ENCODE measurements at regions not wholly inside any gene's neighbourhood (a gene's known extent, or its start where the extent isn't known, plus 50 kb on each side); places are given as distances from the start of the nearest gene placed in this dataset.
A peak's percentile ranks its signal among the peaks of the same experiment; 100 is the strongest.

- H3K9me3 ChIP-seq (ENCODE audit: control insufficient read depth, insufficient read depth, low read depth, low read length) = no peaks in the 10 kb centered on the region
- H3K4me2 ChIP-seq (ENCODE audit: extremely low read depth, insufficient read depth, low read length) = no peak overlapping the region
- no peak overlapping the region for H3K4me3 ChIP-seq (replicated peaks in 1 of 4; ENCODE audit: control extremely low read depth in 1 of 4, insufficient read depth in 1 of 4, low read depth in 3 of 4, low read length in 4 of 4)
- no peaks in the 10 kb centered on the region for H4K20me1 ChIP-seq (ENCODE audit: control insufficient read depth, extremely low read depth, insufficient read depth, low read length)
- H3K27ac ChIP-seq (ENCODE audit: insufficient read depth, low read length) = no peak overlapping the region
- no peaks in the 10 kb centered on the region for H3K79me2 ChIP-seq (ENCODE audit: control insufficient read depth, insufficient read depth, low read length)
- H3K9ac ChIP-seq (ENCODE audit: insufficient read depth, low read length) = no peak overlapping the region
- no peaks in the 10 kb centered on the region for H3K4me1 ChIP-seq (ENCODE audit: control insufficient read depth, extremely low read depth, insufficient read depth, low read length)
- TF ChIP-seq EZH2 (IDR thresholded peaks at IDR 0.05; ENCODE audit: low read length, missing control alignments) = no peak
- no peak for TF ChIP-seq CTCF (conservative IDR thresholded peaks at IDR 0.05 in 1 of 2, IDR thresholded peaks at IDR 0.05 in 1 of 2; ENCODE audit: low read depth in 1 of 2, low read length in 2 of 2)
- H3K27me3 ChIP-seq (ENCODE audit: control insufficient read depth, insufficient read depth, low read length) = no peaks in the 10 kb centered on the region
- peak in 1 of 2 donors; percentile 66 for DNase-seq (ENCODE audit: low read depth in 2 of 2)
- H2AFZ ChIP-seq (ENCODE audit: low read length) = peak overlapping the region; percentile 32
- H3K36me3 ChIP-seq (ENCODE audit: control insufficient read depth, insufficient read depth, low read length) = no peaks in the 10 kb centered on the region
These were observed 412.3 kb upstream of the CDH11 start for GRCh38 chr16:65534121-65534528.

GRCh38 chr16:65532846-65533245, 411.0 kb upstream of the CDH11 start:
- Histone ChIP-seq H4K20me1 (ENCODE audit: control insufficient read depth, extremely low read depth, insufficient read depth, low read length) (no peaks in the 10 kb centered on the region), H3K27ac (ENCODE audit: insufficient read depth, low read length) (no peak overlapping the region), H3K27me3 (ENCODE audit: control insufficient read depth, insufficient read depth, low read length) (no peaks in the 10 kb centered on the region), H3K9ac (ENCODE audit: insufficient read depth, low read length) (no peak overlapping the region), H3K36me3 (ENCODE audit: control insufficient read depth, insufficient read depth, low read length) (no peaks in the 10 kb centered on the region), H3K4me2 (ENCODE audit: extremely low read depth, insufficient read depth, low read length) (no peak overlapping the region), H3K4me3 (replicated peaks in 1 of 4; ENCODE audit: control extremely low read depth in 1 of 4, insufficient read depth in 1 of 4, low read depth in 3 of 4, low read length in 4 of 4) (no peak overlapping the region), H2AFZ (ENCODE audit: low read length) (peak overlapping the region; percentile 15), H3K79me2 (ENCODE audit: control insufficient read depth, insufficient read depth, low read length) (no peaks in the 10 kb centered on the region), H3K9me3 (ENCODE audit: control insufficient read depth, insufficient read depth, low read depth, low read length) (no peaks in the 10 kb centered on the region), H3K4me1 (ENCODE audit: control insufficient read depth, extremely low read depth, insufficient read depth, low read length) (no peaks in the 10 kb centered on the region)
- DNase-seq (ENCODE audit: low read depth in 2 of 2) = no peak
- TF ChIP-seq EZH2 (IDR thresholded peaks at IDR 0.05; ENCODE audit: low read length, missing control alignments) (no peak), CTCF (conservative IDR thresholded peaks at IDR 0.05 in 1 of 2, IDR thresholded peaks at IDR 0.05 in 1 of 2; ENCODE audit: low read depth in 1 of 2, low read length in 2 of 2) (no peak)

GRCh38 chr16:65532258-65532657, 410.4 kb upstream of the CDH11 start:
- Histone ChIP-seq H3K27ac (ENCODE audit: insufficient read depth, low read length) (no peak overlapping the region), H3K27me3 (ENCODE audit: control insufficient read depth, insufficient read depth, low read length) (no peaks in the 10 kb centered on the region), H3K79me2 (ENCODE audit: control insufficient read depth, insufficient read depth, low read length) (no peaks in the 10 kb centered on the region), H3K9me3 (ENCODE audit: control insufficient read depth, insufficient read depth, low read depth, low read length) (no peaks in the 10 kb centered on the region), H4K20me1 (ENCODE audit: control insufficient read depth, extremely low read depth, insufficient read depth, low read length) (no peaks in the 10 kb centered on the region), H3K4me3 (replicated peaks in 1 of 4; ENCODE audit: control extremely low read depth in 1 of 4, insufficient read depth in 1 of 4, low read depth in 3 of 4, low read length in 4 of 4) (peak overlapping the region; percentile 4 to 40 (median 20)), H3K36me3 (ENCODE audit: control insufficient read depth, insufficient read depth, low read length) (no peaks in the 10 kb centered on the region), H3K4me2 (ENCODE audit: extremely low read depth, insufficient read depth, low read length) (peak overlapping the region; percentile 80), H3K9ac (ENCODE audit: insufficient read depth, low read length) (no peak overlapping the region), H3K4me1 (ENCODE audit: control insufficient read depth, extremely low read depth, insufficient read depth, low read length) (no peaks in the 10 kb centered on the region), H2AFZ (ENCODE audit: low read length) (peak overlapping the region; percentile 61)
- TF ChIP-seq CTCF (conservative IDR thresholded peaks at IDR 0.05 in 1 of 2, IDR thresholded peaks at IDR 0.05 in 1 of 2; ENCODE audit: low read depth in 1 of 2, low read length in 2 of 2) (no peak), EZH2 (IDR thresholded peaks at IDR 0.05; ENCODE audit: low read length, missing control alignments) (no peak)
- no peak for DNase-seq (ENCODE audit: low read depth in 2 of 2)
